Renal cortical epithelial cell (primary cell): ENCODE measurements at regions not wholly inside any gene's neighbourhood (a gene's known extent, or its start where the extent isn't known, plus 50 kb on each side); places are given as distances from the start of the nearest gene placed in this dataset.
"Not testable (repeated sequence)": the region's sequence is repeated elsewhere in the genome, so short reads cannot be mapped to it uniquely, and the experiment has no call there.

Experiments
- DNase-seq: peaks from one replicate; pipeline ENCODE4 v3.0.0-alpha.2; 2011; ENCODE audit warnings: low read depth

GRCh38 chrX:116289592-116289991, 119.0 kb downstream of the AGTR2 start:
- no peak for DNase-seq

- peak; percentile 49 for DNase-seq
Measured at GRCh38 chrX:116290359-116290758, 119.8 kb downstream of the AGTR2 start.

GRCh38 chrX:116292183-116292582, 121.6 kb downstream of the AGTR2 start:
- no peak for DNase-seq

- DNase-seq, result no peak
Measured at GRCh38 chrX:116298956-116299355, 128.4 kb downstream of the AGTR2 start.

GRCh38 chrX:116306218-116306617, 130.2 kb upstream of the SLC6A14 start:
- DNase-seq, result no peak

GRCh38 chrX:116317409-116317808, 119.0 kb upstream of the SLC6A14 start:
- peak; percentile 54 for DNase-seq

- peak; percentile 77 for DNase-seq
Measured at GRCh38 chrX:116318672-116319071, 117.7 kb upstream of the SLC6A14 start.

GRCh38 chrX:116321711-116322110, 114.7 kb upstream of the SLC6A14 start:
- no peak for DNase-seq

- DNase-seq, result not testable (repeated sequence)
Measured at GRCh38 chrX:116332026-116332425, 104.4 kb upstream of the SLC6A14 start.

- DNase-seq, result not testable (repeated sequence)
Measured at GRCh38 chrX:116334797-116335196, 101.6 kb upstream of the SLC6A14 start.

GRCh38 chrX:116339407-116339806, 97.0 kb upstream of the SLC6A14 start:
- peak; percentile 2 for DNase-seq

- DNase-seq, result no peak
Measured at GRCh38 chrX:116342903-116343302, 93.5 kb upstream of the SLC6A14 start.

- no peak for DNase-seq
Measured at GRCh38 chrX:116345958-116346357, 90.4 kb upstream of the SLC6A14 start.

- DNase-seq, result no peak
Measured at GRCh38 chrX:116357329-116357728, 79.1 kb upstream of the SLC6A14 start.

- no peak for DNase-seq
Measured at GRCh38 chrX:116378961-116379360, 57.4 kb upstream of the SLC6A14 start.

GRCh38 chrX:116379854-116380253, 56.6 kb upstream of the SLC6A14 start:
- DNase-seq, result peak; percentile 5

GRCh38 chrX:116384406-116384954, 51.9 kb upstream of the SLC6A14 start:
- no peak for DNase-seq
